Thyroid gland (tissue), 4 donors: ENCODE measurements at regions not wholly inside any gene's neighbourhood (a gene's known extent, or its start where the extent isn't known, plus 50 kb on each side); places are given as distances from the start of the nearest gene placed in this dataset.

ENCODE experiments used
- POLR2A ChIP-seq, 2 donors: fragments of 450-650 bp; IDR thresholded peaks; one replicate each; pipeline ENCODE4 v1.6.1; 2017; ENCODE audit warnings: antibody characterized with exemption in 2 of 2, mild to moderate bottlenecking in 2 of 2, moderate library complexity in 1 of 2
- TF ChIP-seq, protein P1 (sequence below), 6 experiments: fragments of 200-600 bp in 3 of 6; fragments of 450-650 bp in 3 of 6; sonication (generic) in 3 of 6; IDR thresholded peaks; one replicate each; pipeline ENCODE4 v1.5.1; 2016 to 2019; ENCODE audit warnings: antibody characterized with exemption in 6 of 6, mild to moderate bottlenecking in 2 of 6, inconsistent platforms in 1 of 6, moderate library complexity in 1 of 6

DNA sequence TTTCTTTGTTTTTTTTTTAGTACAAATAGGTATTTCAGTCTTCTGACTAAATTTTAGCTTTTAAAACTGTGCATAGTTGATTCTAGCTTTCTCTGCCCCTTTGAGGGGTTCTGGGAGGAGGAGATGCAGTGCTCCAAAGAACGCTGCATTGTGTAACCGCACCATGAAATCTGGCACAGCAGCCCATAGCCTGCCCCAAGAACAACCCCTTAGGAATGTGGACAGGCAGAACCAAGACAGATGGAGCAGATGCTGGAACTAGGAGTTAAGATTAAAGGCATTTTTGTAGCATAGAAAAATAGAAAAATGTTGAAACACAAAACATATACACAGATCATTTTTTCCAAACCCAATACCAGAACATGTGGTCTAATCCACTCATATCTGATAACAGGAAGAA, 187.5 kb downstream of the SCG2 start:
- TF ChIP-seq, protein P1, sequence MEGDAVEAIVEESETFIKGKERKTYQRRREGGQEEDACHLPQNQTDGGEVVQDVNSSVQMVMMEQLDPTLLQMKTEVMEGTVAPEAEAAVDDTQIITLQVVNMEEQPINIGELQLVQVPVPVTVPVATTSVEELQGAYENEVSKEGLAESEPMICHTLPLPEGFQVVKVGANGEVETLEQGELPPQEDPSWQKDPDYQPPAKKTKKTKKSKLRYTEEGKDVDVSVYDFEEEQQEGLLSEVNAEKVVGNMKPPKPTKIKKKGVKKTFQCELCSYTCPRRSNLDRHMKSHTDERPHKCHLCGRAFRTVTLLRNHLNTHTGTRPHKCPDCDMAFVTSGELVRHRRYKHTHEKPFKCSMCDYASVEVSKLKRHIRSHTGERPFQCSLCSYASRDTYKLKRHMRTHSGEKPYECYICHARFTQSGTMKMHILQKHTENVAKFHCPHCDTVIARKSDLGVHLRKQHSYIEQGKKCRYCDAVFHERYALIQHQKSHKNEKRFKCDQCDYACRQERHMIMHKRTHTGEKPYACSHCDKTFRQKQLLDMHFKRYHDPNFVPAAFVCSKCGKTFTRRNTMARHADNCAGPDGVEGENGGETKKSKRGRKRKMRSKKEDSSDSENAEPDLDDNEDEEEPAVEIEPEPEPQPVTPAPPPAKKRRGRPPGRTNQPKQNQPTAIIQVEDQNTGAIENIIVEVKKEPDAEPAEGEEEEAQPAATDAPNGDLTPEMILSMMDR (IDR thresholded peaks at IDR 0.05) = no peak
- TF ChIP-seq POLR2A (IDR thresholded peaks at IDR 0.05) = no peak
